CD1c-positive myeloid dendritic cell (primary cell): ENCODE measurements at regions not wholly inside any gene's neighbourhood (a gene's known extent, or its start where the extent isn't known, plus 50 kb on each side); places are given as distances from the start of the nearest gene placed in this dataset.
"Not testable (repeated sequence)": the region's sequence is repeated elsewhere in the genome, so short reads cannot be mapped to it uniquely, and the experiment has no call there.

Experiments used
- DNase-seq: peaks from one replicate; pipeline ENCODE4 v3.0.0-alpha.2; 2016; ENCODE audit errors: extremely low spot score

- DNase-seq, result no peak
Observed at GRCh38 chr7:51949726-51950644, 633.4 kb upstream of the COBL start.

- DNase-seq, result no peak
Observed at GRCh38 chr7:51930834-51931233, 614.2 kb upstream of the COBL start.

GRCh38 chr7:51929818-51930217 lies 613.2 kb upstream of the COBL start:
- no peak for DNase-seq

DNA sequence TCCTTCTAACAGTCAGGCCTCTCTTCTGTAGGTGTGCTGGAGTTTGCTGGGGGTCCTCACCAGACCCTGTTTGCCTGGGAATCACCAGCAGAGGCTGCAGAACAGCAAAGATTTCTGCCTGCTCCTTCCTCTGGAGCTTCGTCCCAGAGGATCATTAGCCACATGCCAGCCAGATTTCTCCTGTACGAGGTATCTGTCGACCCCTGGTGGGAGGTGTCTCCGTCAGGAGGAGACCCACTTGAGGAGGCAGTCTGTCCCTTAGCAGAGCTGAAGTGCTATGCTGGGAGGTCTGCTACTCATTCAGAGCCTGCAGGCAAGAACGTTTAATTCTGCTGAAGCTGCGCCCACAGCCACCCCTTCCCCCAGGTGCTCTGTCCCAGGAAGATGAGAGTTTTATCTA lies 611.1 kb upstream of the COBL start:
- no peak for DNase-seq

DNA sequence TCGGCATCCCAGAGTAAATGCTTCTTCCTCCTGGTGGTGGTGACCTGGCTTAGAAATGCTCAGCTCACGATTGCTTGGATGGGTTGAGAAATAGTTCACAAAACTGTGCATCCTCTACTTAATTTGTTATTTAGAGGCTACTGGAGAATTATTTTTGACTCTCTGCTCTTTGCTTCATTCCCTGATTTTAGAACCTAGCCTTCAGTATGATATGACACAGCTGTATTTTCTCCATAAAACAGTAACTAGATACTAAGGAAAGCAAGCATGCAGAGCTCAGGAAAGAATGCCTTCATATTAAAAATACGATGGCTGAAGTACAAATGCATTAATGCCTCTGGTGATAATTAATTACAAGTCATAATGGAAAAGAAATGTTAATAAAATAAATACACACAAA lies 602.0 kb upstream of the COBL start:
- no peak for DNase-seq

DNA sequence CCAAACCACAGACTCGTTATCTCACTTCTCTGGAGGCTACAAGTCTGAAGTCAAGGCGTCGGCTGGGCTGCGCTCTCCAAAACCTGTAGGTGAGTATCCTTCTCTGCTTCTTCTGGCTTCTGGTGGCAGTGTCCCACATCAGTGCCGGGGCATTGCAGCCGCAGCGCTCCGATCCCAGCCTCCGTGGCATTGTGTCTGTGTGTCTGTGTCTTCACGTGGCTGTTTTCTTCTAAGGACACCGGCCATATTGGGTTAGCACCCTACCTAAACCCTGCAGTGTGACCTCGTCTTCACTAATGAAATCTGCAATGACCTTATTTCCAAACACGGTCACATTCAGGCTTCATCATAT lies 584.9 kb upstream of the COBL start:
- DNase-seq, result no peak

- not testable (repeated sequence) for DNase-seq
Observed at GRCh38 chr7:51900755-51901488, 584.3 kb upstream of the COBL start.

DNA sequence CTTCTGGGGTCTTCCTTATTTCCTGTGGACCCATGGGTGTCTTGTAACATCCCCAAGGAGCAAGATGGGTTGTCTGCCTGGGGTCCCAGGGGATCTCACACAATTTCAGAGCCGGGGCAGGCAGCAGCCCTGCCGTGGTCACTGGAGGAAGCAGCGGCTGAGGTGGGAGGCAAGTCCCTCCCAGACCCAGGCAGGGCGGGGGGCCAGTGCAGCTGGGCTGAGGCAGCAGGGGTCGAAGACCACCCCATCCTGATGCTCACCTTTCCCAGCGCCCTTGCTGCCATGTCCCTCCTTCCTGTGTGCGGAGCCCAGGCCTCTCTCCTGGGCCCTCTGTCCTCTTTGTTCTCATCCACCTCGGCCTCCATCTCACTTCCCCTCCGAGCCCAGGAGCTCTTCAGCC lies 583.0 kb upstream of the COBL start:
- DNase-seq, result no peak

DNA sequence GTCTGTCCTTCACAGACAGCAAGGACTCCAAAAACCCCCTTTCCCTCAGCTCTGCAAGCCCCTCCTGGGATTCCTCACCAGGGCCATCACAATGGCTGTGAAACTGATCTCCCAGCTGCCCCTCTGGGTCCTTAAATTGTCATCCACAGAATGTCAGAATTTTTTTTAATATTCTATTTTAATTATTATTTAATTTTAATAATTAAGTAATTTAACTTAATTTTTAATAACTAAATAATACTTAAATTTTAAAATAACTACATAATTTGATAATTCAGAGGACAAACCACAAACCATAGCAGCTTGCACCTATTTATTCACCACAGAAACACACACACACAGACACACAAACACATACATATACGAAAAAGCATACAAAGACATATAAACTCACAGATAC lies 565.8 kb upstream of the COBL start:
- no peak for DNase-seq

DNA sequence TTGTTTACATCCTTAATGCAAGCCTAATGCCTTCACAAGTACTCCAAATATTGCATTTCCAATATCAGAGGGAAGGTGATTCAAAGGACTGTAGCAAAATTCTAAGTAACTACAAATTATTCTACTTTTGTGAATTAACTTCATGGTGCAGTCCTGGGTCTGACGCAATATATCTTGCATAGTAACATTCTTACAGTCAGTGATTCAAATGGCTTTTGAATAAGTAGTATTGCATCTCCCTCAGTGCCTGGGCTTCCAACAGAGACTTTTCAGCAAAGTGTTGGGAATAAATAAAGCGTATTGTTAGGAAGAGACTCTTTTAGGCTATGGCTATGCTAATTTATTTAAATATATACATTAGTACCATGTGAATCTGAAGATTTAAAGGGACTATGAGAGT lies 564.7 kb upstream of the COBL start:
- no peak for DNase-seq

- no peak for DNase-seq
Observed at GRCh38 chr7:51878865-51879264, 562.3 kb upstream of the COBL start.

DNA sequence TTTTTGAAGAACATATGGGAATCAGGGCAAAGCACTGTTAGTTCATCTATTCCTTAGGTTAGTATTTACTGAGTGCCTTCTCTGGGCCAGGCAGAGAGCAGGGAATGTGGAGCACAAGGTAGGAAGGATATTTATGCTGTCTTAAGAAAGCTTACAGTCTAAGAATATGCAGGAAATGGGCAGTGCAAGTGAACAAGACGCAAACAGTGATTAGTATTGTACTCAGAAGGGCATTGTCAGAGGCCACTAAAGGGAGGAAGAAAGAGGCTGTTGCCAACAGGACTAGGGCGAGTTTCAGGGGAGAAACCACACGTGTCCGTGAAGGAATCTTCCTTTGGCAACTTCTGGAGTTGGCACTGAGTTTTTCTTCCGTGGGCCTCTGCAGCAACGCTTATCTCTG lies 552.8 kb upstream of the COBL start:
- DNase-seq, result no peak

DNA sequence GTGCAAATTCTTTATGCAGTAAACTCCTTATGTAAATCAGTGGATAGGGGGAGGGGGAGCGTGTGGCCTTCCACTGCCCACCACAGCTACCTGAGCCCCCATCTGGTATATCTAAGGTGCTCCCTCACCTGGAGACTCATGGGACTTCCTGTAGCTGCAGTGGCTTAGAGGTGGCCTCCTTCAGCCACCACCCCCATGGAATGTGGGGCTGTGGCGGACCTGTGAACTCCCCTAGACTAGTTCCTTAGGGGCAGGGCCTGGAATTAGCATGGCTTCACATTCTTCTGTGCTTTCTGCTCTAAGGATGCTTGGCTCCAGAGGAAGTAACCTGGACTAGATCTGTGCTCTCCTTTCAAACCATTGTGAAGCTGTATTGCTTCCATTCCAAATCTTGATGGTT lies 550.5 kb upstream of the COBL start:
- no peak for DNase-seq

GRCh38 chr7:51860305-51860704 lies 543.7 kb upstream of the COBL start:
- no peak for DNase-seq

GRCh38 chr7:51850126-51850525 lies 533.5 kb upstream of the COBL start:
- DNase-seq, result no peak

GRCh38 chr7:51847461-51848134 lies 531.0 kb upstream of the COBL start:
- DNase-seq, result no peak

DNA sequence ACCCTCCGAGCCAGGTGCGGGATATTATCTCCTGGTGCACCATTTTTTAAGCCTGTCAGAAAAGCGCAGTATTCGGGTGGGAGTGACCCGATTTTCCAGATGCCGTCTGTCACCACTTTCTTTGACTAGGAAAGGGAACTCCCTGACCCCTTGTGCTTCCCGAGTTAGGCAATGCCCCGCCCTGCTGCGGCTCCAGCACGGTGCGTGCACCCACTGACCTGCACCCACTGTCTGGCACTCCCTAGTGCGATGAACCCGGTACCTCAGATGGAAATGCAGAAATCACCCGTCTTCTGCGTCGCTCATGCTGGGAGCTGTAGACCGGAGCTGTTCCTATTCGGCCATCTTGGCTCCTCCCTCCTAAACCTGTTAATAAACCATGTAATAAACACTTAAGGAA lies 522.5 kb upstream of the COBL start:
- DNase-seq, result not testable (repeated sequence)

DNA sequence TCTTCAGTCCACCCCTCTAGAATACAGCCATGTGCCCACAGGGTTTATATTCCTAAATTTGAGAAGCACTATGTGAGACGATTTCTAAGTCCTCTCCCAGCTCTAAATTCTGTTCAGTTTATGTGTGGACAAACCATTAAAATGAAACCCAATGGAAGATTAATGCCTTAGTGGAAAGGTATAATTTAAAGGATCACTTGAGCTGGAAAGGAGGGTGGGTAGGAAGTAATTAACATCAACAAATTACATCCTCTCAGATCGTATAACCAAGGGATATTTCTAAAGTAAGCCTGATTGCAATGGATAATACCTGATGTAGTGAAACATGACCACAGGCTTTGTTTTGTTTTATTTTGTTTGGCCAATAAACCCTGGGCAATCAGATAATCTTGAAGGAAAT lies 511.0 kb upstream of the COBL start:
- no peak for DNase-seq

GRCh38 chr7:51824050-51824449 lies 507.4 kb upstream of the COBL start:
- no peak for DNase-seq

DNA sequence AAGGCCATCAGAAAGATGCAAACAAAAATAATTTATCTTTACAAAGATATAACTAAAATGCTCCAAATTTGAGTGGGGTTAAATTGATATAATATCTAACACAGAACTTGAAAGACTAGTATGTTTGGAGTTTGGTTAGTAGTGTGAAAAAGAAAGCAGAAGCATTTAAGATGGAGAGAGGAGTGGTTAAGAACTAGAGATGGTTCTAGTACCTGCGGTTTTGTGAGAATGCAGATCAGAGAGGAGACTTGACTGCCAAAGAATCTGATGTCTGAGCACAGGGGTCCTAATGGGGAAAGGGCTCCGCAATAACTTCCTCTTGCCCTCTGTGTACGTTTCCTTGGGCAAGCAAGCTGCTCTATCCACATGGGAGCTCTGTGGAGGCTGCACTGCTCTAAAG lies 506.8 kb upstream of the COBL start:
- no peak for DNase-seq

GRCh38 chr7:51817694-51818225 lies 501.2 kb upstream of the COBL start:
- DNase-seq, result no peak

DNA sequence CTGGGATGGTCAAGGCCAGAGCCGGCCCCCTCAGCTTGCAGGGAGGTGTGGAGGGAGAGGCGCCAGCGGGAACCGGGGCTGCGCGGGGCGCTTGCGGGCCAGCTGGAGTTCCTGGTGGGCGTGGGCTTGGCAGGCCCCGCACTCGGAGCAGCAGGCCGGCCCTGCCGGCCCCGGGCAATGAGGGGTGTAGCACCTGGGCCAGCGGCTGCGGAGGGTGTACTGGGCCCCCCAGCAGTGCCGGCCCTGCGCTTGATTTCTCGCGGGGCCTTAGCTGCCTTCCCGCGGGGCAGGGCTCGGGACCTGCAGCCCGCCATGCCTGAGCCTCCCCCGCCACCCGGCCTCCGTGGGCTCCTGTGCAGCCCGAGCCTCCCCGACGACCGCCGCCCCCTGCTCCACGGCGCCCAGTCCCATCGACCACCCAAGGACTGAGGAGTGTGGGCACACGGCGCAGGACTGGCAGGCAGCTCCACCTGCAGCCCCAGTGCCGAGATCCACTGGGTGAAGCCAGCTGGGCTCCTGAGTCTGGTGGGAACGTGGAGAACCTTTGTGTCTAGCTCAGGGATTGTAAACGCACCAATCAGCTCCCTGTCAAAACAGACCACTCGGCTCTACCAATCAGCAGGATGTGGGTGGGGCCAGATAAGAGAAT lies 489.3 kb upstream of the COBL start:
- not testable (repeated sequence) for DNase-seq
